HG02943 (cell line): ENCODE measurements at regions not wholly inside any gene's neighbourhood (a gene's known extent, or its start where the extent isn't known, plus 50 kb on each side); places are given as distances from the start of the nearest gene placed in this dataset.

ENCODE experiments used
- ATAC-seq: cut with Tn5 transposase; IDR thresholded peaks from one replicate; pipeline ENCODE4 v1.9.1; 2021; ENCODE audit warnings: mild to moderate bottlenecking, low read depth, moderate library complexity; ENCODE audit not compliant: unreplicated experiment

DNA sequence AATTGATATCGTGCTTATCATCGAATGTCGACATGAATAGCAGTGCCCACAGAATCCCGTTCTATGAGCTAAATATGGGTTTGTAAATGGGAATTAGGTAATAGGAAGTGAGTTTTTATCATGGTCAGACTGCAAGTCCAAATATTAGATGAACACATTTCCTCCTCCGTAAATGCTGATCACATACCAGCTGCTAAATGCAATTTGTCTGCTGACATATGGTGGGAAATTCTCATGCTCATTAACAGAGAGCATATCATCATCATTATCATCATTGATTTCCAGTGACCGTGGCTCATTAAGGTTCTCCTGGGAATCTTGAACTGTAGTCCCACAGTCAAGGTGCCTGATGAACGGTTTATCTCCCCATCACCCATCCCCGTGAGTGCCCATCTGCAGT is 998.8 kb upstream of the TMEM132C start:
- no peak for ATAC-seq

- ATAC-seq = no peak
These were observed 998.1 kb upstream of the TMEM132C start for GRCh38 chr12:127268706-127269425.

DNA sequence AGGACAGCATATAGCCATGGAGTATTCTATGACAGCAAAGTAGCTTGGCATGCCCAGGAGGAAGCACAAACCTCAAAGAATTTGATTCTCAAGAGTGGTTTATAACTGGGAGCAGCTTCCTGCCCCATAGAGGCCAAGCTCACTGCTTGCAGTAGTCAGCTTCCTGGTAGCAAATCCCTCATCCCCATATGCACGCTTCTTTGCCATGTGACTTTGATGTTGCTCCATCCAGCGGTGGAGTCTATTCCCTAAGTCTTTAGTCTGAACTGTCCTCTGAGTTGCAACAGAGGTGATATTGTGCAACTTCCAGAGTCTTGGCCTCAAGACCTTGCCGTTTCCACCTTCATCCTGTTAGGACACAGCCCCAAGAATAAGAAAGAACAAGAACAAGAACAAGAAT is 996.8 kb upstream of the TMEM132C start:
- ATAC-seq = no peak

- no peak for ATAC-seq
These were observed 995.2 kb upstream of the TMEM132C start for GRCh38 chr12:127271776-127272175.

GRCh38 chr12:127272864-127273263 is 994.1 kb upstream of the TMEM132C start:
- ATAC-seq = no peak

DNA sequence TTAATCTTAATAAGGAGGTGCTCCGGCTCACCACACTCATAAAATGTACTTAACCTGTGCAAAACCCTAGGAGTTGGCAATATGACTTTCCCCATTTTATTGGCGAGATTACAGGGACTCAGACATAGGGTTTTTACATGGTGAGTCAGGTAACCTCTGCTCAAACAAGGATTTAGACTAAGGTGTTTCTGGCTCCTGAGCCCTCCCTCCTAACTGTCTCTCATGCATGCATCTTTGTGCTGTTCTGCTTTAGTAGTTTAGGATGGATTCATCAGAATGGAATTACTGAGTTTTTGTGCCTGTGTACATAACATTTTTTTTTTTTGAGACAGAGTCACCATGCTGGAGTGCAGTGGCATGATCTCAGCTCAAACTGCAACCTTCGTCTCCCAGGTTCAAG is 993.3 kb upstream of the TMEM132C start:
- ATAC-seq = no peak

GRCh38 chr12:127275416-127275815 is 991.6 kb upstream of the TMEM132C start:
- ATAC-seq = no peak

- ATAC-seq = no peak
These were observed 989.1 kb upstream of the TMEM132C start for GRCh38 chr12:127277882-127278281.

DNA sequence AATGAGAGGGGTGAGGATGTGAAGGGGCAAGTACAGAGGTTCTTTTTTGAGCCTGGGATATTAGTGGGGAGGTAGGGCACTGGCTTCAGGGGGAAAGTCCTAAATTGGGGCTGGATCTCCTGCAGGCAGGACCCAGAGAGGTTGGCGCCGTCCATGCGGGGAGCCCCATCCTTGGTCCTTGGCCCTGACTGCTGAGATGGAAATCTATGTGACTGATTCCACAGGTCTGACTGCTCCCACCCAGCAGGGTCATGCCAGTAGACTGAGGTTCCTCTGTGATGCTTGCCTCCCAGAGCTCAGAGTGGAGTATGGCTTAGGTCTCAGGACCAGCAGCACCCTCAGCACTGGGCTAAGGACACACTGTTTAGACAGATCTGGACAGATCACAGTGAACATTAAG is 988.6 kb upstream of the TMEM132C start:
- ATAC-seq = no peak

DNA sequence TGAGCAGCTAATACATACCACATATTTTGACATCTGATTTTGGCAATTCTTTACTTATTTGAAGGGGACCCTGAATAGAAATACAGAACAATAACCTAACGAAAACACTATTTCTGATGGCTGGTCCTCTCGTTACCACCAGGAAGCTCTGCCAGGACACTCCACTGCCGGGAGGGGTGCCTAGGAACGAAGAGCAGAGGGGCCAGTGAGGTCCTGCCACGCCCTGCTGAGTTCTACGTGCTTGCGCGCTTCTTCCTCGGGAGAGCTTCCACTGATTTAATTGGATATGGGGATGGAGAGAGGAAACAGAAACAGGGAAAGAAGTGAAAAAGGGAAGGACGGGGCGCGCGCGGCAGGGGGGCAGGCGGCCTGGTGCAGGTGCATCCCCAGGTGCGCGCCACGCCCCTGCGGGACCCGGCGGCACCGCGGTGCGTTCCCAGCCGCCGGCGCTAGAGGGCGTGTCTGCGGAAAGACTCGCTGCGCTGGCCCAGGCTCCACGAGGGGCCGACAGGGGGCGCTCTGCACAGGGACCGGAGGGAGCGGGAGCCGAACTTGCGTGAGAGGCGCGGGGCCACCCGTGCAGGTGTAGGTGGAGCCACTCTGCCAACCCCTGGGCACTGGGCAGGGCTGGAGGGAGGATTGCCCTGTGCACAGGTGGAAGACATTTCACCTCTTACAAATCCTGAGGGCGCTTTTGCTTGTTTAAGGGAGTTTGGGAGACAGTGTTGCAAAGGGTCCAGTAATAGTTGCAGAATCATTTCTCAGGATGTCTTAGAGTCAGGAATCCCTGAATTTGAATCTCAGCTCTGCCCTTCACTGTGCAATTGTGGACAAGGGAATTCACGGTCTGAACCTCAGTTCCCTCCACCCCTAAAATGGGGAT is 986.3 kb upstream of the TMEM132C start:
- peak; percentile 68 for ATAC-seq

- no peak for ATAC-seq
These were observed 984.0 kb upstream of the TMEM132C start for GRCh38 chr12:127282786-127283565.

GRCh38 chr12:127284021-127284420 is 982.9 kb upstream of the TMEM132C start:
- ATAC-seq = no peak

- no peak for ATAC-seq
These were observed 982.0 kb upstream of the TMEM132C start for GRCh38 chr12:127284870-127285431.

GRCh38 chr12:127286281-127286680 is 980.7 kb upstream of the TMEM132C start:
- ATAC-seq = no peak

DNA sequence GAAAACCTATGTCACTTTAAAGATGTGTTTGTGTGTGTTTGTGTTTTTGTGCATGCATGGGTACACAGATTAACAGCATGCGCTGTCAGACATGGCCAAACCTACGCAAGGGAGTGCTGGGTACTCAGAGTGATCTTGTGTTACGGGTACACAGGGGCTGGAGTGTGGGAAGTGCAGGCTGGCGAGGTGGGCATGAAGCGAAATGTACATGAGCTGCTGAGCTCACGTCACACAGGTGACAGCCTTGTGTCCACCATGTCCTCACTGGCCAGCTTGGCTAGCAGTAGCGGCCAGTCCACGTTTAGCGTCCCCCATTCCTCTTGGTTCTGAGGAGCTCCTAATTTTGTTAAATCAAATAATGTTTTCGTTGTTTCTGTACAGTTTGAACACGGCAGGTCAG is 979.7 kb upstream of the TMEM132C start:
- ATAC-seq = no peak

- no peak for ATAC-seq
These were observed 976.7 kb upstream of the TMEM132C start for GRCh38 chr12:127290251-127290650.

- no peak for ATAC-seq
These were observed 974.2 kb upstream of the TMEM132C start for GRCh38 chr12:127292736-127293135.

GRCh38 chr12:127293507-127294310 is 973.3 kb upstream of the TMEM132C start:
- no peak for ATAC-seq

- no peak for ATAC-seq
These were observed 972.2 kb upstream of the TMEM132C start for GRCh38 chr12:127294651-127295210.

DNA sequence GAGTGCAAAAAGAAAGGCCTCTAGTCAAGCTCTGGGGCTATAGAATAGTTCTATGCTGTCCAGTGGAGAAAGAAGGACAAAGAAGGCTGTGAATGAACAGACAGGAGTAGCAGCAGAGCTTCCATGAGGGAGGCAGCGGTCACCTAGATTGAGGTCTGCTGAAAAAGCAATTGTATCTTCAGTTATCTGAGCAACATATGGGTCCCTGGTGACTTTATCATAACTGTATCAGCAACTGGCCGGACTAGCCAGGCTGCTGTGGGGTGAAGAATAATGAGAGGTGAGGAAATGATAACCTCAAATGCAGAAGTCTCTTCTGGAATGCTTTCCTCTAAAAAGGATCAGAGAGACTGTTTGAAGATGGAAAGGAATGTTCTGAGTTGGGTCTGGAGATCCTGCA is 971.3 kb upstream of the TMEM132C start:
- ATAC-seq = no peak
